ENCODE measurements at regions not wholly inside any gene's neighbourhood (a gene's known extent, or its start where the extent isn't known, plus 50 kb on each side); places are given as distances from the start of the nearest gene placed in this dataset.

DNA sequence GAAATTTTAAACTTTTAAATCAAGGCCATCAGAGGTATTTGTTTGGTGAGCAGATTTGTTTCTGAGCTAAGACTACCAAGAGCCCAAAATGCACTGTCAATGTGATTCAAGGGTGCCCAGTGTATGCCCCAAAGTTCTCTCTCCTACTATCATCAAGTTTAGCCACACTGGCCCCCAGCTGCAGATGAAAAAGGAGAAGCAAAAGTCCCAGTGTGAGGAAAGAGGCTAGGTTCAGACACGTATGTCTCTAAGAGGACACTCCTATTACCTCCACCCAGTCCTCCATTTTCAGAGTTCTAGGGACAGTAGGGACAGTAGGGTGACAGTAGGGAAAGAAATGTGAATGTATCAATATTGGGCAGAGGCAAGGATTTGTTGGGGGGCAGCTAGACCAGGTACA, 230.8 kb downstream of the CD83 start:
- ATAC-seq (ENCODE audit: low FRiP score in 2 of 2) (no peak), DNase-seq (no peak)
- H3K27me3 ChIP-seq = no peaks in the 10 kb centered on the region
- WGBS, 2 donors = 65 to 73% methylated on average over 1 of the region's 1 CpG
- no peaks in the 10 kb centered on the region for H3K36me3 ChIP-seq
- H3K4me1 ChIP-seq = no peaks in the 10 kb centered on the region
- no peak overlapping the region for H3K4me3 ChIP-seq
- TF ChIP-seq EP300 (IDR thresholded peaks at IDR 0.05) = no peak
- H3K9me3 ChIP-seq = no peaks in the 10 kb centered on the region
- H3K27ac ChIP-seq = no peak overlapping the region

DNA sequence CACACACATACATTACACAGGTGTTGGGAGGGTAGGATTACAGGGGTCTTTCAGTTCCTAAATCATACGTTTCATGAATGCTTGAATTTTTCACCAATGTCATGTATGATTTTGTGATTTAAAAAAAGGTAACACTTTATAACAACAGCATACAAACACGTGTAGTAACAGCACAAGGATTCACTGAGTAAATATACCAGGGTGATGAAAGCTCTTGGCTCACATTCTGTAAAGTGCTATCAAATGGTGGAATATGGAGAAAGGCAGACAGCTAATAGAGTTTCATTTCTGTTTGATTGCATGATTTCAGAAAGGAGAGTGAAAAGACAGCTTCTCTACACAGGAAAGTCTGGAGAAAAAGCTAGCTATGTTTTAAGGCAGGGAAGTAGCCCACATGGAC, 231.9 kb downstream of the CD83 start:
- H3K9me3 ChIP-seq = no peaks in the 10 kb centered on the region
- no peaks in the 10 kb centered on the region for H3K27me3 ChIP-seq
- no peak overlapping the region for H3K4me3 ChIP-seq
- 59 to 63% methylated on average over 2 of the region's 2 CpGs for WGBS, 2 donors
- H3K36me3 ChIP-seq = no peaks in the 10 kb centered on the region
- TF ChIP-seq POLR2A (IDR thresholded peaks at IDR 0.05) = no peak
- TF ChIP-seq POLR2AphosphoS5 (IDR thresholded peaks at IDR 0.05) = no peak
- TF ChIP-seq, protein P1, sequence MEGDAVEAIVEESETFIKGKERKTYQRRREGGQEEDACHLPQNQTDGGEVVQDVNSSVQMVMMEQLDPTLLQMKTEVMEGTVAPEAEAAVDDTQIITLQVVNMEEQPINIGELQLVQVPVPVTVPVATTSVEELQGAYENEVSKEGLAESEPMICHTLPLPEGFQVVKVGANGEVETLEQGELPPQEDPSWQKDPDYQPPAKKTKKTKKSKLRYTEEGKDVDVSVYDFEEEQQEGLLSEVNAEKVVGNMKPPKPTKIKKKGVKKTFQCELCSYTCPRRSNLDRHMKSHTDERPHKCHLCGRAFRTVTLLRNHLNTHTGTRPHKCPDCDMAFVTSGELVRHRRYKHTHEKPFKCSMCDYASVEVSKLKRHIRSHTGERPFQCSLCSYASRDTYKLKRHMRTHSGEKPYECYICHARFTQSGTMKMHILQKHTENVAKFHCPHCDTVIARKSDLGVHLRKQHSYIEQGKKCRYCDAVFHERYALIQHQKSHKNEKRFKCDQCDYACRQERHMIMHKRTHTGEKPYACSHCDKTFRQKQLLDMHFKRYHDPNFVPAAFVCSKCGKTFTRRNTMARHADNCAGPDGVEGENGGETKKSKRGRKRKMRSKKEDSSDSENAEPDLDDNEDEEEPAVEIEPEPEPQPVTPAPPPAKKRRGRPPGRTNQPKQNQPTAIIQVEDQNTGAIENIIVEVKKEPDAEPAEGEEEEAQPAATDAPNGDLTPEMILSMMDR (IDR thresholded peaks at IDR 0.05) = no peak
- no peak for TF ChIP-seq EP300 (IDR thresholded peaks at IDR 0.05)
- H3K4me1 ChIP-seq = no peaks in the 10 kb centered on the region
- ATAC-seq (ENCODE audit: low FRiP score in 2 of 2) (no peak), DNase-seq (no peak)
- no peak overlapping the region for H3K27ac ChIP-seq

DNA sequence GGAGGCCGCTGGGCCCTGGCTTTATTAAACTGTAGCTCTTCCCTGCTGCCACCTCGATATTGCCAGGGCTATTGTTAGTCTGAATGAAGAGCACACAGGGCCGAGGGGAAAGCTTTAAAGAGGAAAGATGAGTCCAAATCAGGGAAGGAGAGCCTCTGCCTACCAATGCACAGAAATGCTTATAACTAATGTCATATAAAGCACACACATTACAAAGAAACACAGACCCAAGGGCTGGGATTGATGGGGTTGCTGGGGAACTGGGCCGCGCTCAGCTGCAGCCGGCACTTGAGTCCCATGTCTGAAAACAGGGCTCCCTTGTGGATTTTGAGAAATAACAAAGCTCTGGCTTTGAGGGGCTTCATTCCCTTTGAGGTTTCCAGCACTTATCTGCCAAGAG, 232.6 kb downstream of the CD83 start:
- Histone ChIP-seq H3K27ac (no peak overlapping the region), H3K4me3 (no peak overlapping the region), H3K9me3 (no peaks in the 10 kb centered on the region), H3K27me3 (no peaks in the 10 kb centered on the region), H3K4me1 (peaks cover 0 to 5% (median 2%) of the 10 kb centered on the region in 4 donors), H3K36me3 (no peaks in the 10 kb centered on the region)
- no peak for TF ChIP-seq POLR2A (IDR thresholded peaks at IDR 0.05)
- TF ChIP-seq, protein P1 (IDR thresholded peaks at IDR 0.05) = no peak
- TF ChIP-seq POLR2AphosphoS5 (IDR thresholded peaks at IDR 0.05) = no peak
- TF ChIP-seq EP300 (IDR thresholded peaks at IDR 0.05) = no peak
- 92 to 96% methylated on average over 6 of the region's 6 CpGs for WGBS, 2 donors
- DNase-seq (no peak), ATAC-seq (ENCODE audit: low FRiP score in 2 of 2) (no peak)

DNA sequence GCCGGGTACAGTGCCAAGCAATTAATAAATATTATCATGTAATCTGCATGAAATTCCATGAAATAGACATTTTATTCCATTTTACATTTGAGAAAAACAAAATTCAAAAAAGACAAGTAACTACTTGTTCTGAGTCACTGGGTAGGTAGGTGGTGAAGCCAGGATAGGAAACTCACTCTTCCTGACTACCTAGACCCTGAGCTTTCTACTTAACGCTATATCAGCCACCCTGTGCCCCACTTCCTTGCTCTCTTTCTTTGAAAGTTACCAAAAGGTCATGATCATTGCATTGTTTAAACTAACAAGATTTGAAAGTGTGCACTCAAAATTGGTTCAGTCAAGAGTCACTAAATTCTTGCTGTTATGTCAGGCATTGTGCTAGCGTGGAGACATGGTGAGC, 235.7 kb downstream of the CD83 start:
- ATAC-seq (ENCODE audit: low FRiP score in 2 of 2) = no peak
- Histone ChIP-seq H3K27me3 (no peaks in the 10 kb centered on the region), H3K27ac (no peak overlapping the region), H3K4me1 (peaks cover 0 to 6% (median 3%) of the 10 kb centered on the region in 4 donors), H3K9me3 (no peaks in the 10 kb centered on the region), H3K4me3 (no peak overlapping the region), H3K36me3 (no peaks in the 10 kb centered on the region)
- 80 to 81% methylated on average over 3 of the region's 3 CpGs for WGBS, 2 donors
- no peak for DNase-seq
- TF ChIP-seq POLR2A (IDR thresholded peaks at IDR 0.05) = no peak
- TF ChIP-seq POLR2AphosphoS5 (IDR thresholded peaks at IDR 0.05) = no peak
- TF ChIP-seq, protein P1 (IDR thresholded peaks at IDR 0.05) = no peak
- TF ChIP-seq EP300 (IDR thresholded peaks at IDR 0.05) = no peak

DNA sequence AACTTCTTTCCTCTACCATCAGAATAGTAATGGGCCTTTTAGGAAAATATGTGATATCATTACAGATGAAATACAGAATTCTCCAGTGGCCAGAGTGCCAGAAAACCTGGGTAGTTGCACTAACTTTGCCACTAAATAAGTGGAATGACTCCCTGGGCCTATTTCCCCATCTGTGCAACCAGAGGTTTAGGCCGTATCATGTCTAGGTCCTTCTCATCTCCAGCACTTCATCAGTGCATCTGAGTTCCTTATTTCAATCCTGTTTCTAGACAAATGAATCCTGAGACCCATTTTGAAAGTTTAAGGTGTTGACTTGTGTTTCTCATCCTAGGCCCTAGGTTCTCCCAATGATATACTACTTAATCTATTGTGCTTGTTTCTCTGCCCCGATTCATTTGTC, 236.2 kb downstream of the CD83 start:
- 91 to 92% methylated on average over 2 of the region's 2 CpGs for WGBS, 2 donors
- H3K27me3 ChIP-seq = no peaks in the 10 kb centered on the region
- TF ChIP-seq EP300 (IDR thresholded peaks at IDR 0.05) (no peak), POLR2AphosphoS5 (IDR thresholded peaks at IDR 0.05) (no peak), POLR2A (IDR thresholded peaks at IDR 0.05) (no peak)
- TF ChIP-seq, protein P1 (IDR thresholded peaks at IDR 0.05) = no peak
- no peak overlapping the region for H3K27ac ChIP-seq
- no peak for ATAC-seq (ENCODE audit: low FRiP score in 2 of 2)
- DNase-seq = no peak
- no peak overlapping the region for H3K4me3 ChIP-seq
- no peaks in the 10 kb centered on the region for H3K36me3 ChIP-seq
- H3K9me3 ChIP-seq = no peaks in the 10 kb centered on the region
- H3K4me1 ChIP-seq = peaks cover 0 to 6% (median 3%) of the 10 kb centered on the region in 4 donors

All from upper lobe of left lung (tissue), 6 donors.